Endothelial cell of umbilical vein (primary cell): ENCODE measurements at regions not wholly inside any gene's neighbourhood (a gene's known extent, or its start where the extent isn't known, plus 50 kb on each side); places are given as distances from the start of the nearest gene placed in this dataset.

ENCODE experiments used
- BruUV-seq: library from RNA; stranded (reverse); fragments of 400-500 nt; replicated peaks from 2 replicates; lab custom pipeline; 2021; lab: Mats Ljungman, UMichigan
- CTCF ChIA-PET: fragments of 300-600, 350-600 bp; sonication (Branson Sonifier 250); formaldehyde crosslinking; loops from one replicate; lab custom pipeline; 2021; ENCODE audit warnings: antibody characterized with exemption, inconsistent platforms; lab: Charles Lee
- POLR2A ChIA-PET: fragments of 300-600, 350-600 bp; sonication (Branson Sonifier 250); formaldehyde crosslinking; loops from one replicate; lab custom pipeline; 2021; ENCODE audit warnings: antibody characterized with exemption, inconsistent platforms; lab: Charles Lee
- DNase-seq: peaks from one replicate; pipeline ENCODE4 v3.0.0-alpha.2; 2011; ENCODE audit warnings: low read depth, low spot score
- FAIRE-seq: peaks from 2 replicates; lab custom pipeline; 2011; peaks lifted over from hg19 to GRCh38; lab: Jason Lieb, UNC
- H2AFZ ChIP-seq: 2 replicates; pipeline ENCODE4 v1.6.0; 2012; ENCODE audit warnings: low read depth, low read length, control low read depth, inconsistent platforms
- H3K27ac ChIP-seq: 2 replicates; pipeline ENCODE4 v1.5.1; 2011; ENCODE audit warnings: low read depth, mild to moderate bottlenecking, control low read depth, low read length, moderate library complexity; ENCODE audit not compliant: insufficient read depth
- H3K27me3 ChIP-seq, 2 experiments: 2 replicates each; pipeline versions ENCODE4 v1.6.0 to v1.6.1; 2011; ENCODE audit warnings: low read length in 2 of 2, mixed read lengths in 1 of 2; ENCODE audit not compliant: control insufficient read depth in 2 of 2, insufficient read depth in 2 of 2
- H3K36me3 ChIP-seq, 2 experiments: 2 replicates in 1 of 2; 3 replicates in 1 of 2; pipeline ENCODE4 v1.5.1; 2011; ENCODE audit warnings: low read length in 2 of 2, mild to moderate bottlenecking in 1 of 2, moderate library complexity in 1 of 2; ENCODE audit not compliant: control insufficient read depth in 2 of 2, insufficient read depth in 2 of 2; ENCODE audit errors: extremely low read depth in 1 of 2
- H3K4me1 ChIP-seq: 3 replicates; pipeline ENCODE4 v1.5.1; 2011; ENCODE audit warnings: mild to moderate bottlenecking, low read length; ENCODE audit not compliant: control insufficient read depth, insufficient read depth; ENCODE audit errors: extremely low read depth
- H3K4me2 ChIP-seq: 2 replicates; pipeline ENCODE4 v1.6.1; 2011; ENCODE audit warnings: low read length, control low read depth, mixed read lengths; ENCODE audit not compliant: insufficient read depth
- H3K4me3 ChIP-seq, 3 experiments: fragments of 200-600 bp in 1 of 3; sonication (generic), shearing (Covaris generic) in 1 of 3; replicated peaks in 1 of 3; 2 replicates each; pipeline ENCODE4 v1.5.1; 2011 to 2016; ENCODE audit warnings: control low read depth in 3 of 3, low read length in 3 of 3, mild to moderate bottlenecking in 2 of 3, inconsistent platforms in 1 of 3, low read depth in 1 of 3, moderate library complexity in 1 of 3; ENCODE audit not compliant: insufficient read depth in 1 of 3
- H3K79me2 ChIP-seq: 2 replicates; pipeline ENCODE4 v1.6.0; 2012; ENCODE audit warnings: low read length, inconsistent platforms; ENCODE audit not compliant: control insufficient read depth, insufficient read depth
- H3K9ac ChIP-seq: replicated peaks from 2 replicates; pipeline ENCODE3; 2011; ENCODE audit warnings: low read length, control low read depth; ENCODE audit not compliant: insufficient read depth; ENCODE audit errors: extremely low read depth
- H3K9me1 ChIP-seq: replicated peaks from 3 replicates; pipeline ENCODE4 v1.6.0; 2011; ENCODE audit warnings: mild to moderate bottlenecking, low read length; ENCODE audit not compliant: control insufficient read depth, insufficient read depth; ENCODE audit errors: extremely low read depth
- H3K9me3 ChIP-seq: replicated peaks from 2 replicates; pipeline ENCODE4 v1.5.1; 2012; ENCODE audit warnings: low read length, inconsistent platforms; ENCODE audit not compliant: control insufficient read depth, insufficient read depth
- H4K20me1 ChIP-seq: replicated peaks from 2 replicates; pipeline ENCODE3; 2011; ENCODE audit warnings: mild to moderate bottlenecking, low read length; ENCODE audit not compliant: control insufficient read depth, insufficient read depth; ENCODE audit errors: extremely low read depth
- JUN ChIP-seq: IDR thresholded peaks from 2 replicates; pipeline ENCODE4 v1.6.1; 2011; ENCODE audit warnings: borderline replicate concordance, low read depth; ENCODE audit not compliant: insufficient read length, insufficient read depth
- POLR2AphosphoS5 ChIP-seq: IDR thresholded peaks from 2 replicates; pipeline ENCODE4 v1.6.1; 2012; ENCODE audit warnings: low read depth, mild to moderate bottlenecking, control low read depth, low read length, moderate library complexity; ENCODE audit not compliant: insufficient read depth
- dilution Hi-C: fragments of 300-500 bp; cut with MboI; formaldehyde crosslinking; loops from one replicate; pipeline ENCODE4 v1.15.0; 2019; ENCODE audit warnings: low sequenced_read_pairs; ENCODE audit not compliant: extremely low pct_ligation_motif_present
- intact Hi-C: fragments of 100-400 bp; cut with micrococcal nuclease; formaldehyde crosslinking; loops from one replicate; pipeline ENCODE4 v1.10.0; 2022
- TF ChIP-seq, protein P1 (sequence below): IDR thresholded peaks from 2 replicates; pipeline ENCODE4 v1.6.1; 2011; ENCODE audit not compliant: insufficient read depth, insufficient read length

DNA sequence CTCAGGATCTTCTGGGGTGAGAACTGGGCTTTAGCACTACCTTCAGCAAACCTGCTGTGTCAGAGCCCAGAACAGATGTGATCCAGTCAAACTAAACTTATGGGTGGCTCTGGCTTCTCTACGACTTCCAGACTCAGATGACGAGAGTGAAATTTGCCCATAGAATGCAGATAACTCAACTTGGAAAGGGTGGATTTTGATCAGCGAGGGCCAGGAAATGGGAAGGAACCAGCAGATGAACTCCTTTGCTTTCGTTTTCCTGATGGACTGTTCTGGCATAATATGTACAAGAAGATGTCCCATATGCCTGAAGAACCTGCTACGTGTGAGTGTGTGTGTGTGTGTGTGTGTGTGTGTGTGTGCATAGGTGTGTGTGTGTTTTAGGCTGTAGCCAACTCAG, 132.0 kb upstream of the MOCS2 start:
- H3K27me3 ChIP-seq: peaks cover 0 to 2% of the 10 kb centered on the region in 2 experiments
- TF ChIP-seq JUN: no peak
- H3K9me3 ChIP-seq: no peaks in the 10 kb centered on the region
- H3K27ac ChIP-seq: no peak overlapping the region
- intact Hi-C loops: no loop called here
- dilution Hi-C loops: no loop called here
- H3K4me3 ChIP-seq: no peak overlapping the region
- ChIA-PET CTCF (interaction anchor here (1.0 kb wide), 1 partner anchor 9 kb away, joined by 4 read pairs; no protein-coding TSS in a partner anchor), POLR2A (no interaction called here)
- no peaks in the 10 kb centered on the region for H3K36me3 ChIP-seq
- no peaks in the 10 kb centered on the region for H4K20me1 ChIP-seq
- H3K9ac ChIP-seq: no peak overlapping the region
- no peak overlapping the region for H3K4me2 ChIP-seq
- BruUV-seq: no TSS peak
- no peak overlapping the region for H2AFZ ChIP-seq
- no peak for DNase-seq
- H3K79me2 ChIP-seq: no peaks in the 10 kb centered on the region
- FAIRE-seq: no peak
- no peaks in the 10 kb centered on the region for H3K4me1 ChIP-seq
- no peaks in the 10 kb centered on the region for H3K9me1 ChIP-seq

DNA sequence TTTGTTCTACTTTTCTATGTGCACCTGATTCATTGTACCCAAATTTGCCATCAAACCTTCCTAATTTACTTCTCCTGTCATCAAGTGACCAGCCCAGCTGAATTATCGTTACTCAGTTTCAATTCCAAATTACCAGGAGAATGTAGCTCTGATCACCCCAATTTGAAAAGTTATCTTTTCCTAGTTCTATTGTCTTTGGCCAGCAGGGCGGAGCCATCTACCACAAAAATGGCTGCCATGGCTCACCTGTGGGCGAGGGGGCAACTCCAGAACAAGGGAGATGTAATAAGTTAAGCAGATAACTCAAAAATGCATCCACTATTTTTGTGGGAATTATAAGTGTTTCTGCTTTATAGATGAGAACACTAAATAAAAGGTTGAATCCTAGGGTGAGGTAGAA, 133.8 kb upstream of the MOCS2 start:
- Histone ChIP-seq H3K27me3 (peaks cover 2 to 4% of the 10 kb centered on the region in 2 experiments), H3K4me3 (no peak overlapping the region), H3K9me1 (no peaks in the 10 kb centered on the region), H3K4me2 (no peak overlapping the region), H3K27ac (no peak overlapping the region), H3K9ac (no peak overlapping the region), H4K20me1 (no peaks in the 10 kb centered on the region), H3K4me1 (no peaks in the 10 kb centered on the region), H3K79me2 (no peaks in the 10 kb centered on the region), H3K36me3 (no peaks in the 10 kb centered on the region), H2AFZ (no peak overlapping the region), H3K9me3 (no peaks in the 10 kb centered on the region)
- TF ChIP-seq POLR2AphosphoS5 (no peak), JUN (no peak)
- TF ChIP-seq, protein P1, sequence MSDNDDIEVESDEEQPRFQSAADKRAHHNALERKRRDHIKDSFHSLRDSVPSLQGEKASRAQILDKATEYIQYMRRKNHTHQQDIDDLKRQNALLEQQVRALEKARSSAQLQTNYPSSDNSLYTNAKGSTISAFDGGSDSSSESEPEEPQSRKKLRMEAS: no peak
- FAIRE-seq (no peak), DNase-seq (no peak)
- intact Hi-C loops: no loop called here
- BruUV-seq: no TSS peak
- ChIA-PET CTCF (interaction anchor here (1.9 kb wide), 1 partner anchor 19 kb away, joined by 5 read pairs; no protein-coding TSS in a partner anchor), POLR2A (no interaction called here)
- dilution Hi-C loops: no loop called here
